PC-3 (cell line): ENCODE measurements at regions not wholly inside any gene's neighbourhood (a gene's known extent, or its start where the extent isn't known, plus 50 kb on each side); places are given as distances from the start of the nearest gene placed in this dataset.

Experiments
- ATAC-seq: fragments of 200-7000 bp; cut with Tn5 transposase; 2 replicates; pipeline ENCODE4 v1.9.1; 2020; ENCODE audit warnings: mild to moderate bottlenecking, moderate library complexity
- BruUV-seq: library from RNA; stranded (reverse); fragments of 400-500 nt; replicated peaks from 2 replicates; lab custom pipeline; 2021; lab: Mats Ljungman, UMichigan
- CTCF ChIA-PET: fragments of 300-600 bp; sonication (Branson Sonifier 250); formaldehyde crosslinking; loops from one replicate; lab custom pipeline; 2022; ENCODE audit warnings: antibody characterized with exemption; lab: Charles Lee
- POLR2A ChIA-PET: fragments of 300-600 bp; sonication (Branson Sonifier 250); formaldehyde crosslinking; loops from one replicate; lab custom pipeline; 2022; ENCODE audit warnings: antibody characterized with exemption; ENCODE audit not compliant: unreplicated experiment; lab: Charles Lee
- DNase-seq: peaks from one replicate; pipeline ENCODE4 v3.0.0-alpha.2; 2015
- H2AFZ ChIP-seq: fragments of 300-600 bp; sonication (generic); 2 replicates; pipeline ENCODE4 v1.6.0; 2016; ENCODE audit warnings: antibody characterized with exemption, low read length
- H3F3A ChIP-seq: fragments of 300-600 bp; sonication (generic); one replicate; pipeline ENCODE4 v1.6.0; 2017; ENCODE audit warnings: antibody characterized with exemption, low read length, control low read depth, mild to moderate bottlenecking; ENCODE audit not compliant: unreplicated experiment
- H3K27ac ChIP-seq: fragments of 300-600 bp; sonication (generic); 2 replicates; pipeline ENCODE4 v1.5.1; 2016; ENCODE audit warnings: mild to moderate bottlenecking, low read length
- H3K27me3 ChIP-seq: fragments of 300-600 bp; sonication (generic); 2 replicates; pipeline ENCODE4 v1.6.1; 2016; ENCODE audit warnings: low read length, mixed read lengths
- H3K36me3 ChIP-seq: fragments of 300-600 bp; sonication (generic); 2 replicates; pipeline ENCODE4 v1.6.1; 2016; ENCODE audit warnings: low read depth, mixed run types, low read length, mixed read lengths
- H3K4me1 ChIP-seq: fragments of 300-600 bp; sonication (generic); 2 replicates; pipeline ENCODE4 v1.5.1; 2016; ENCODE audit warnings: low read length; ENCODE audit not compliant: insufficient read depth
- H3K4me2 ChIP-seq: fragments of 300-600 bp; sonication (generic); 2 replicates; pipeline ENCODE4 v1.6.0; 2016; ENCODE audit warnings: low read length
- H3K4me3 ChIP-seq: fragments of 300-600 bp; sonication (generic); 2 replicates; pipeline ENCODE4 v1.5.1; 2016; ENCODE audit warnings: mild to moderate bottlenecking, low read length, mixed read lengths
- H3K79me2 ChIP-seq: fragments of 300-600 bp; sonication (generic); 2 replicates; pipeline ENCODE4 v1.6.1; 2017; ENCODE audit warnings: low read length, mixed read lengths
- H3K9ac ChIP-seq: fragments of 300-600 bp; sonication (generic); 2 replicates; pipeline ENCODE4 v1.6.0; 2016; ENCODE audit warnings: mild to moderate bottlenecking, low read length
- H3K9me2 ChIP-seq: fragments of 300-600 bp; sonication (generic); replicated peaks from 2 replicates; pipeline ENCODE4 v1.6.1; 2016; ENCODE audit warnings: mixed run types, low read length, mixed read lengths
- H3K9me3 ChIP-seq: fragments of 300-600 bp; sonication (generic); 2 replicates; pipeline ENCODE4 v1.6.1; 2016; ENCODE audit warnings: low read length, mixed read lengths
- H4K20me1 ChIP-seq: fragments of 300-600 bp; sonication (generic); 2 replicates; pipeline ENCODE4 v1.6.1; 2016; ENCODE audit warnings: low read length, mixed read lengths
- EZH2 ChIP-seq: fragments of 300-600 bp; sonication (generic); IDR thresholded peaks from one replicate; pipeline ENCODE4 v1.6.1; 2017; ENCODE audit warnings: antibody characterized with exemption, mild to moderate bottlenecking, low read length; ENCODE audit not compliant: unreplicated experiment
- EZH2phosphoT487 ChIP-seq: fragments of 300-600 bp; sonication (generic); IDR thresholded peaks from 2 replicates; pipeline ENCODE4 v1.6.1; 2018; ENCODE audit warnings: mild to moderate bottlenecking, antibody characterized with exemption, low read length, borderline replicate concordance
- intact Hi-C: fragments of 100-400 bp; cut with micrococcal nuclease; formaldehyde crosslinking; loops from 2 replicates; pipeline ENCODE4 v1.9.0; 2023
- TF ChIP-seq, protein P1 (sequence below): fragments of 300-600 bp; sonication (generic); conservative IDR thresholded peaks from 2 replicates; pipeline ENCODE4 v1.5.1; 2017; ENCODE audit warnings: antibody characterized with exemption, low read depth, mild to moderate bottlenecking, low read length

DNA sequence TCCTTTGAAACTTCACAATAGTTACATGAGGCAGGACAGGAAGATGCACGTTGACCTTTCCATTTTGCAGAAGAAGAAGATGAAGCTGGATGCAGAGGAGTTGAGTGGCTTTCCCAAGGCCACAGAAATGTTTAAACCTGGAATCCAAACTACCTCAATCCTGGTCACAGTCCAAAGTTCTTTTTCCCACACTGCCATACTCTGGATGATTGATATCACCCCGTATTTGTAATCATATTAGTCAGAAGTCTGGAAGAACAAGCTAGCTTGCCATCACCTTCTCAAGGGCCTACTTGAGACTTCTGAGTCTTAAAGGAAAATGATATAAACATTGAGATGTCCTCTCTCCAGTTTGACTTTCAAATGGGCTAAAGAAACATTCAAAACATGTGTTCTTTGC, 190.1 kb downstream of the LNPK start:
- ATAC-seq: no peak
- Histone ChIP-seq H3K4me1 (no peaks in the 10 kb centered on the region), H3K9ac (no peak overlapping the region), H3K4me3 (no peak overlapping the region), H4K20me1 (no peaks in the 10 kb centered on the region), H3K4me2 (no peak overlapping the region), H3K9me3 (no peaks in the 10 kb centered on the region), H3K79me2 (no peaks in the 10 kb centered on the region), H3K27me3 (peaks cover 19% of the 10 kb centered on the region; the same call in 1 of the 2 replicates), H2AFZ (no peak overlapping the region), H3K36me3 (no peaks in the 10 kb centered on the region), H3K27ac (no peak overlapping the region), H3F3A (no peaks in the 10 kb centered on the region), H3K9me2 (no peaks in the 10 kb centered on the region)
- ChIA-PET POLR2A (no interaction called here), CTCF (no interaction called here)
- no TSS peak for BruUV-seq
- TF ChIP-seq EZH2 (no peak), EZH2phosphoT487 (no peak)
- TF ChIP-seq, protein P1, sequence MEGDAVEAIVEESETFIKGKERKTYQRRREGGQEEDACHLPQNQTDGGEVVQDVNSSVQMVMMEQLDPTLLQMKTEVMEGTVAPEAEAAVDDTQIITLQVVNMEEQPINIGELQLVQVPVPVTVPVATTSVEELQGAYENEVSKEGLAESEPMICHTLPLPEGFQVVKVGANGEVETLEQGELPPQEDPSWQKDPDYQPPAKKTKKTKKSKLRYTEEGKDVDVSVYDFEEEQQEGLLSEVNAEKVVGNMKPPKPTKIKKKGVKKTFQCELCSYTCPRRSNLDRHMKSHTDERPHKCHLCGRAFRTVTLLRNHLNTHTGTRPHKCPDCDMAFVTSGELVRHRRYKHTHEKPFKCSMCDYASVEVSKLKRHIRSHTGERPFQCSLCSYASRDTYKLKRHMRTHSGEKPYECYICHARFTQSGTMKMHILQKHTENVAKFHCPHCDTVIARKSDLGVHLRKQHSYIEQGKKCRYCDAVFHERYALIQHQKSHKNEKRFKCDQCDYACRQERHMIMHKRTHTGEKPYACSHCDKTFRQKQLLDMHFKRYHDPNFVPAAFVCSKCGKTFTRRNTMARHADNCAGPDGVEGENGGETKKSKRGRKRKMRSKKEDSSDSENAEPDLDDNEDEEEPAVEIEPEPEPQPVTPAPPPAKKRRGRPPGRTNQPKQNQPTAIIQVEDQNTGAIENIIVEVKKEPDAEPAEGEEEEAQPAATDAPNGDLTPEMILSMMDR: no peak
- no peak for DNase-seq
- intact Hi-C loops: no loop called here

DNA sequence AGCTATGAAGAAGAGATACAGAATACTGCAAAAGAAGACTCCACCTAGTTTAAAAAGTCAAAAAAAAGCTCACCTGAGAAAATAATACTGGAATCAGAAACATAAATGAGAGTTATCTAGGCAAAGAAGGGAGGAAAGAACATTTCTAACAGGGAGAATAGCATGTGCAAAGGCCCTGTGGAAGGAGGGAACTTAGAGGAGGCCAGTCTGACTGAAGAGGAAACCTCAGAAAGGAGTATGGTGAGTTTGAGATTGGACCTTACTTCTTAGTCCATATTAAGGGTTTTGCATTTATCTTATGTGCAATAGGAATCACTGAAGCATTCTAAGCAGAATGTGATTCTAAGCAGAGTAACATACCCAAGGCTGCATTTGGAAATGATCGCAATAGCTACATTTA, 193.2 kb downstream of the LNPK start:
- POLR2A ChIA-PET: no interaction called here
- H3K9me3 ChIP-seq: no peaks in the 10 kb centered on the region
- no peak overlapping the region for H3K4me3 ChIP-seq
- H3K27ac ChIP-seq: no peak overlapping the region
- DNase-seq (no peak), ATAC-seq (no peak)
- H3K4me2 ChIP-seq: no peak overlapping the region
- H2AFZ ChIP-seq: no peak overlapping the region
- H3F3A ChIP-seq: no peaks in the 10 kb centered on the region
- H3K79me2 ChIP-seq: no peaks in the 10 kb centered on the region
- TF ChIP-seq EZH2 (no peak), EZH2phosphoT487 (no peak)
- TF ChIP-seq, protein P1: no peak
- intact Hi-C loops: no loop called here
- no peaks in the 10 kb centered on the region for H3K36me3 ChIP-seq
- H3K9me2 ChIP-seq: no peaks in the 10 kb centered on the region
- no peak overlapping the region for H3K9ac ChIP-seq
- no peaks in the 10 kb centered on the region for H3K4me1 ChIP-seq
- BruUV-seq: no TSS peak
- H3K27me3 ChIP-seq: peaks cover 28% of the 10 kb centered on the region; the same call in 1 of the 2 replicates
- CTCF ChIA-PET: no interaction called here
- no peaks in the 10 kb centered on the region for H4K20me1 ChIP-seq

DNA sequence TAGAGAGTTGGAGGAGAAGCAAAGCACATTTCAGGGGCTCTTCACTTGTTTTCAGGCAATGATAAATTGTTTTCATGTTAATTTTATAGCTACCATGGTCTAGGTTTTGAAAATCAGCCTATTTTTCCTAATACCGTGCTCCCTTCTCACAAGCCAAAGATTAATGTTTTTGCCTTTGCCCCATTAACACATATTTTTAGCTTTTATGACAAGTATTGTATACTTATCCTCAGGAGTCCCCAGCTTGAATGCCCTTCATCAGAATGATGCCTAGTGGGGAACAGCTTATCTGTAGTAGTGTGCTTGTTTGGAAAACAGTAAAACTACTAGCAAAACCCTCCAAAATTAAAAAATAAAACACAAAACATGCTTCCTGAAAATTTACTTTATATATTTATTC, 194.0 kb downstream of the LNPK start:
- no peak for TF ChIP-seq EZH2phosphoT487
- TF ChIP-seq EZH2: no peak
- TF ChIP-seq, protein P1: no peak
- no peaks in the 10 kb centered on the region for H3K79me2 ChIP-seq
- no peak for DNase-seq
- H3K4me3 ChIP-seq: no peak overlapping the region
- no TSS peak for BruUV-seq
- no peak overlapping the region for H3K27ac ChIP-seq
- H3K36me3 ChIP-seq: no peaks in the 10 kb centered on the region
- intact Hi-C loops: no loop called here
- CTCF ChIA-PET: no interaction called here
- no peaks in the 10 kb centered on the region for H4K20me1 ChIP-seq
- H2AFZ ChIP-seq: no peak overlapping the region
- H3K4me1 ChIP-seq: no peaks in the 10 kb centered on the region
- no peaks in the 10 kb centered on the region for H3F3A ChIP-seq
- no peak overlapping the region for H3K9ac ChIP-seq
- H3K4me2 ChIP-seq: no peak overlapping the region
- H3K9me3 ChIP-seq: no peaks in the 10 kb centered on the region
- peaks cover 36% of the 10 kb centered on the region; the same call in 1 of the 2 replicates for H3K27me3 ChIP-seq
- POLR2A ChIA-PET: no interaction called here
- H3K9me2 ChIP-seq: no peaks in the 10 kb centered on the region
- no peak for ATAC-seq
